Ascending aorta (tissue), 2 donors: ENCODE measurements at regions not wholly inside any gene's neighbourhood (a gene's known extent, or its start where the extent isn't known, plus 50 kb on each side); places are given as distances from the start of the nearest gene placed in this dataset.
"Not testable (repeated sequence)": the region's sequence is repeated elsewhere in the genome, so short reads cannot be mapped to it uniquely, and the experiment has no call there.

Source experiments
- DNase-seq, 2 donors: peaks; one replicate each; pipeline ENCODE4 v3.0.0-alpha.2; 2019; ENCODE audit warnings: low spot score in 2 of 2
- H3K27ac ChIP-seq, 2 donors: fragments of 200-600 bp; sonication (generic); one replicate each; pipeline ENCODE4 v1.5.1; 2016 to 2017; ENCODE audit warnings: mild to moderate bottlenecking in 1 of 2
- H3K27me3 ChIP-seq: fragments of 200-600 bp; sonication (generic); one replicate; pipeline ENCODE4 v1.5.1; 2017
- H3K36me3 ChIP-seq, 2 donors: fragments of 200-600 bp; sonication (generic); one replicate each; pipeline ENCODE4 v1.5.1; 2016
- H3K4me1 ChIP-seq, 2 donors: fragments of 200-600 bp; sonication (generic); one replicate each; pipeline ENCODE4 v1.5.1; 2016 to 2017; ENCODE audit warnings: mild to moderate bottlenecking in 1 of 2
- H3K4me3 ChIP-seq, 2 donors: fragments of 200-600 bp; sonication (generic); one replicate each; pipeline ENCODE4 v1.5.1; 2016 to 2017; ENCODE audit warnings: mild to moderate bottlenecking in 1 of 2
- H3K9me3 ChIP-seq, 2 donors: fragments of 200-600 bp; sonication (generic); one replicate each; pipeline ENCODE4 v1.5.1; 2016
- CTCF ChIP-seq, 3 experiments: fragments of 200-600 bp in 2 of 3; fragments of 450-650 bp in 1 of 3; sonication (generic) in 2 of 3; IDR thresholded peaks; one replicate each; pipeline ENCODE4 v1.5.1; 2016 to 2019; ENCODE audit warnings: antibody characterized with exemption in 3 of 3, mild to moderate bottlenecking in 1 of 3, moderate library complexity in 1 of 3
- intact Hi-C: fragments of 100-400 bp; cut with DNase I; formaldehyde crosslinking; loops from one replicate; pipeline ENCODE4 v1.15.1; 2023

- H3K4me3 ChIP-seq, intact Hi-C loops, H3K4me1 ChIP-seq, H3K27me3 ChIP-seq, H3K27ac ChIP-seq, H3K36me3 ChIP-seq, H3K9me3 ChIP-seq: not testable (repeated sequence)
- peak in 2 of 3 experiments; percentile 37 to 55 for TF ChIP-seq CTCF (IDR thresholded peaks at IDR 0.05)
- DNase-seq, result peak in 1 of 2 donors; percentile 67
These were observed 196.2 kb upstream of the PLGLB1 start for GRCh38 chr2:87217741-87218410.

- intact Hi-C loops, result not testable (repeated sequence)
These were observed 199.0 kb upstream of the PLGLB1 start for GRCh38 chr2:87220651-87221050.

GRCh38 chr2:87222131-87222530 lies 200.5 kb upstream of the PLGLB1 start:
- H3K36me3 ChIP-seq, H3K4me3 ChIP-seq, H3K27me3 ChIP-seq, DNase-seq, intact Hi-C loops, H3K27ac ChIP-seq, H3K9me3 ChIP-seq, H3K4me1 ChIP-seq: not testable (repeated sequence)

More at GRCh38 chr2:87220651-87221050, 199.0 kb upstream of the PLGLB1 start:
- H3K27me3 ChIP-seq, DNase-seq, H3K36me3 ChIP-seq, H3K4me1 ChIP-seq, H3K27ac ChIP-seq, H3K9me3 ChIP-seq, H3K4me3 ChIP-seq: not testable (repeated sequence)

GRCh38 chr2:87223873-87224272 lies 202.2 kb upstream of the PLGLB1 start:
- H3K27me3 ChIP-seq, DNase-seq, intact Hi-C loops, H3K36me3 ChIP-seq, H3K4me1 ChIP-seq, H3K9me3 ChIP-seq, H3K27ac ChIP-seq, H3K4me3 ChIP-seq: not testable (repeated sequence)

DNA sequence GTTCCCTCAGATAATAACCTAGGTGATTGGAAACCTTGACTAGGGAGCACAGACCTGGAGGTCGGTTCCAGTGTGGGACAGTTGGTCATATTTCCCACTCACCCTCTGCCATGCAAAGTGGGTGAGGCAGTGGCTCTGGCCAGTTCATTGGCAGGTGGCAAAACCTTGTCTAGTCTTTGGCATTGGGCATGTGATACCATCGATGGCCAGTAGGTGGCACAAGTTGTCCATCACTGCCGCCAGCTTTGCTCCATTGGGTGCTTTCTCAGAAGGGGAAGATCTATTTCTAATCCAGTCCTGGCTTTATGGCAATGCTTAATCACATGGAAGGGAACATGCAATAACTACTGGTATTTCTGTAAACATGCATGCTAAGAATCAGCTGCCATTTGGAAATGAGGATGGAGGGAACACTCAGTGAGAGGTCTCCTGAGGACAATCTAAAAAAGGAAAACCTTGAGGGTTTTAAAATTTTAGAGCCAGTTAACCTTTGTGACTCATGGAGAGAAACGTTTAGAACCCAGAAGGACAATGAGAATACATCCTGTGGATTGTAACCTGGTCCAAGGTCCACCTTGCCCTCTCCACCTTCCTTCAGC lies 207.5 kb upstream of the PLGLB1 start:
- H3K27ac ChIP-seq, H3K27me3 ChIP-seq, H3K9me3 ChIP-seq, DNase-seq, H3K36me3 ChIP-seq, H3K4me3 ChIP-seq, intact Hi-C loops, H3K4me1 ChIP-seq: not testable (repeated sequence)
- peak in 2 of 3 experiments; percentile 38 to 45 for TF ChIP-seq CTCF (IDR thresholded peaks at IDR 0.05)

- DNase-seq, H3K27me3 ChIP-seq, H3K4me3 ChIP-seq, intact Hi-C loops, H3K36me3 ChIP-seq, H3K27ac ChIP-seq, H3K4me1 ChIP-seq, H3K9me3 ChIP-seq: not testable (repeated sequence)
These were observed 208.3 kb upstream of the PLGLB1 start for GRCh38 chr2:87229964-87230363.

DNA sequence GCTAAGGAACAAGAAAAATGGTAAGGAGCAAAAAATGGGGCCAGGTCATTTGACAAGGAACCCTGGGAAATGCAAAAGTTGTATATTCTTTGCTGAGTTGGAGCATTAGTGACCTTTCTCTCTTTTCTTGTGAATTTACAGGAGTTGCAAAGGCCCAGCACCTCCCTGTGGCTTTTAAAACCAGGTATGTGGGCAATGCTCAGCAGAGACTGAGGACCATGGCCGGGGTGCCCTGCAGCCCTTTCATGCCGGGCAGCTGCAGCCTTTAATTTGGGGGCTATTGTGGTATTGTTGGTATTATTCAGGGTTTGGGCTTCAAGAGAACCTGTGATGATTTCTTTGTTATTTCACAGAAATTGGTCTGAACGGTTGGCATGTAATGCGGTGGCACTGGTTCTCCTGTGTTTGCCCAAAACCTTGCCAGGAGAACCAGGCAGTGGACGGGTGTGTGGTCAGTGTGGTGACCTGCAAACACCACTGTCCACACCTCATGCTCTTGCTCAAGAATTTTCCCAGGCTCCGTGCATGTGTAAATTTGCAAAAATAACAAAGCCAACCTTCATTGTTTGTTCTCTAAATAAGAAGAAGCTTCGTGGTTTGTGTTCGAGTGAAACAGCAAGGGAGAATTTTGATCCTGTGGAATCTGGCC lies 213.8 kb upstream of the PLGLB1 start:
- H3K27ac ChIP-seq, H3K36me3 ChIP-seq, H3K9me3 ChIP-seq, intact Hi-C loops, H3K4me1 ChIP-seq, DNase-seq, H3K4me3 ChIP-seq, H3K27me3 ChIP-seq: not testable (repeated sequence)

GRCh38 chr2:87237570-87238336 lies 216.1 kb upstream of the PLGLB1 start:
- H3K4me3 ChIP-seq, H3K27me3 ChIP-seq, H3K27ac ChIP-seq, DNase-seq, H3K4me1 ChIP-seq, H3K36me3 ChIP-seq, intact Hi-C loops, H3K9me3 ChIP-seq: not testable (repeated sequence)

DNA sequence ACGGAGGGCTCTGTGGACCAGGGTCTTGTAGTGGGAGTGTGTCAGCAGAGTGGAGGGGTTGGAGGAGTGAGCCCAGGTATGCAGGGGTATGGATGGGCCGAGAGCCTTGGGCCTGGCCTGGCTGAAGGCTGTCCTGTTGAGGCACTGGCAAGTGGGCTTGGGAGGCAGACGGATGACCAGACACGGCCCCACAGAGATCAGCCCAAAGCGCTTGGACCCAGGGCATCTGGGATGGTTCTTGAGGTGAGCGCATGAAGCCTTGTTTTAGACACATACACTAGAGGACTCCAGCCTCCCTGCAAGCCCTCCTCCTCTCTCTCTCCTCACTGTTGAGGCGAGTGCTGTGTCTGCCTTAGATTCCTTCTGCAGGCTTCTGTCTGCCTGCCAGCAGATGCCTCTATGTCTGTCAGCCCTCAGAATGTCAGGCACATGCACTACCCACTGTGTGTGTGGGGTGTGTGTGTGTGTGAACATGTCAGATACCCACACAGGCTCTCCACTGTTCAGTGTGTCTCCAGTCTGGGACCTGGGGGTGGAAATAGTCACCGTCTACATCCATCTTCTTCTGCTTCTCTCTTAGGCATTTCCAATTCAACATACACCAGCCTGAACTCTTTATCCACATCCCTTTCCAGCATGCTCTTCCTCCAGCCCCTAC lies 218.0 kb upstream of the PLGLB1 start:
- H3K9me3 ChIP-seq, H3K27me3 ChIP-seq, H3K4me3 ChIP-seq, H3K27ac ChIP-seq, H3K36me3 ChIP-seq, intact Hi-C loops, DNase-seq, H3K4me1 ChIP-seq: not testable (repeated sequence)

DNA sequence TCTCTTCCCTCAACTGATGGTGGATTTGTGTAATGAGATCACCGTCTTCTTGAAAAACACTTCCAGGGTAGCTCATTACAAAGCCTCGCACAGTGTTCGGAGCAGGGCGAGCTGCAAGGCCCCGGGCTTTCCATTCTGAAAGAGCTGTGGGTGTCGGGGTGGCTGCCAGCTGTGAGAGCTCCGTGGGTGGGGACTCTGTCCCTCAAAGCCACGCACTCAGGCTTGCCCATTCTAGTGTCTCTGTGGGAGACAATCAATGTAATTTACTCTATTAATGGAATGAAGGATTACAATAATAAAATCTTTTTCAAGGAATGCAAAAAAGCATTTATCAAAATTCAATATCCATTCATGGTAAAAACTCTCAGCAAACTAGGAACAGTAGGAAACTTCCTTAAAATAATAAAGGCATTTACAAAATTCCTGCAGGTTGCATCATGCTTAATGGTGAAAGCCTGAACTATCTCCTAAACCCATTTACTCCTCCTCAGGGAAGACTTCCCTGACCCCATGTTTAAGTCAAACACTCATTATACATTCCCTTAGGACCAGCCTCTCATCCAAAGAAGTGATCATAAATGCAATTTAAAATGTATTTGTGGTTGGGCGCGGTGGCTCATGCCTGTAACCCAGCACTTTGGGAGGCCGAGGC lies 224.5 kb upstream of the PLGLB1 start:
- DNase-seq, H3K36me3 ChIP-seq, H3K9me3 ChIP-seq, H3K27me3 ChIP-seq, H3K27ac ChIP-seq, intact Hi-C loops, H3K4me1 ChIP-seq, H3K4me3 ChIP-seq: not testable (repeated sequence)

- H3K36me3 ChIP-seq, H3K27me3 ChIP-seq, DNase-seq, H3K27ac ChIP-seq, intact Hi-C loops, H3K9me3 ChIP-seq, H3K4me3 ChIP-seq, H3K4me1 ChIP-seq: not testable (repeated sequence)
These were observed 230.4 kb upstream of the PLGLB1 start for GRCh38 chr2:87252046-87252445.
